Stimulated activated naive CD8-positive, alpha-beta T cell treated with anti-CD3 and anti-CD28 coated beads, Interleukin-15, Interleukin-2, amounts not matched to agents 100 U/mL and 50 U/mL, for 24 hours (primary cell): ENCODE measurements at regions not wholly inside any gene's neighbourhood (a gene's known extent, or its start where the extent isn't known, plus 50 kb on each side); places are given as distances from the start of the nearest gene placed in this dataset.

Experiments used
- ATAC-seq: fragments of 150-1000 bp; cut with Tn5 transposase; one replicate; pipeline ENCODE4 v1.10.0; 2021
- DNase-seq: peaks from one replicate; pipeline ENCODE4 v3.0.0; 2021

- ATAC-seq (no peak), DNase-seq (no peak)
Measured at GRCh38 chr18:6609666-6610264, 119.8 kb upstream of the ARHGAP28 start.

GRCh38 chr18:6610466-6610865 is 119.0 kb upstream of the ARHGAP28 start:
- no peak for ATAC-seq

GRCh38 chr18:6613581-6613980 is 115.9 kb upstream of the ARHGAP28 start:
- no peak for DNase-seq
- no peak for ATAC-seq

More at GRCh38 chr18:6610466-6610865, 119.0 kb upstream of the ARHGAP28 start:
- no peak for DNase-seq

- ATAC-seq: no peak
- DNase-seq: no peak
Measured at GRCh38 chr18:6614952-6615351, 114.6 kb upstream of the ARHGAP28 start.

GRCh38 chr18:6616981-6617380 is 112.5 kb upstream of the ARHGAP28 start:
- ATAC-seq (no peak), DNase-seq (no peak)

- ATAC-seq (no peak), DNase-seq (no peak)
Measured at GRCh38 chr18:6621437-6621836, 108.1 kb upstream of the ARHGAP28 start.

- ATAC-seq: no peak
- DNase-seq: no peak
Measured at GRCh38 chr18:6623278-6623677, 106.2 kb upstream of the ARHGAP28 start.

GRCh38 chr18:6624271-6624660 is 105.2 kb upstream of the ARHGAP28 start:
- DNase-seq (no peak), ATAC-seq (no peak)

GRCh38 chr18:6624661-6625311 is 104.7 kb upstream of the ARHGAP28 start:
- ATAC-seq: no peak
- no peak for DNase-seq

- ATAC-seq: no peak
Measured at GRCh38 chr18:6625481-6625880, 104.0 kb upstream of the ARHGAP28 start.

GRCh38 chr18:6626457-6626856 is 103.1 kb upstream of the ARHGAP28 start:
- DNase-seq (no peak), ATAC-seq (no peak)

More at GRCh38 chr18:6625481-6625880, 104.0 kb upstream of the ARHGAP28 start:
- DNase-seq: no peak

- no peak for ATAC-seq
- DNase-seq: no peak
Measured at GRCh38 chr18:6627645-6628044, 101.9 kb upstream of the ARHGAP28 start.

- DNase-seq (no peak), ATAC-seq (no peak)
Measured at GRCh38 chr18:6628187-6628586, 101.3 kb upstream of the ARHGAP28 start.

GRCh38 chr18:6629635-6630140 is 99.8 kb upstream of the ARHGAP28 start:
- DNase-seq (no peak), ATAC-seq (no peak)

- no peak for ATAC-seq
Measured at GRCh38 chr18:6633310-6633709, 96.2 kb upstream of the ARHGAP28 start.

GRCh38 chr18:6636091-6636490 is 93.4 kb upstream of the ARHGAP28 start:
- no peak for ATAC-seq

More at GRCh38 chr18:6633310-6633709, 96.2 kb upstream of the ARHGAP28 start:
- no peak for DNase-seq

GRCh38 chr18:6638447-6638846 is 91.1 kb upstream of the ARHGAP28 start:
- ATAC-seq (no peak), DNase-seq (no peak)

More at GRCh38 chr18:6636091-6636490, 93.4 kb upstream of the ARHGAP28 start:
- no peak for DNase-seq

- ATAC-seq: no peak
- no peak for DNase-seq
Measured at GRCh38 chr18:6639305-6639704, 90.2 kb upstream of the ARHGAP28 start.

- no peak for DNase-seq
- no peak for ATAC-seq
Measured at GRCh38 chr18:6644836-6645627, 84.5 kb upstream of the ARHGAP28 start.

GRCh38 chr18:6646801-6647200 is 82.7 kb upstream of the ARHGAP28 start:
- DNase-seq (no peak), ATAC-seq (no peak)

- no peak for ATAC-seq
- DNase-seq: no peak
Measured at GRCh38 chr18:6648581-6648980, 80.9 kb upstream of the ARHGAP28 start.

GRCh38 chr18:6649421-6650126 is 79.9 kb upstream of the ARHGAP28 start:
- ATAC-seq: no peak

More at GRCh38 chr18:6649421-6650126, 79.9 kb upstream of the ARHGAP28 start:
- no peak for DNase-seq
